Spleen (tissue), 7 donors: ENCODE measurements at regions not wholly inside any gene's neighbourhood (a gene's known extent, or its start where the extent isn't known, plus 50 kb on each side); places are given as distances from the start of the nearest gene placed in this dataset.

Experiments used
- POLR2A ChIP-seq, 3 donors: fragments of 450-650 bp; IDR thresholded peaks; one replicate each; pipeline ENCODE4 v1.5.1; 2017; ENCODE audit warnings: antibody characterized with exemption in 3 of 3, mild to moderate bottlenecking in 1 of 3
- POLR2AphosphoS5 ChIP-seq, 3 donors: sonication (generic); formaldehyde crosslinking; IDR thresholded peaks; one replicate each; pipeline ENCODE4 v1.5.1; 2017; ENCODE audit warnings: antibody characterized with exemption in 3 of 3
- TF ChIP-seq, protein P1 (sequence below), 11 experiments: fragments of 200-600 bp in 7 of 11; fragments of 450-650 bp in 4 of 11; sonication (generic) in 4 of 11; IDR thresholded peaks in 8 of 11; conservative IDR thresholded peaks in 3 of 11; 1 replicate in 7 of 11; 2 replicates in 4 of 11; pipeline versions ENCODE4 v1.4.0 to v1.8.0; 2016 to 2021; ENCODE audit warnings: antibody characterized with exemption in 11 of 11, inconsistent platforms in 4 of 11, mild to moderate bottlenecking in 1 of 11
- donor health status: DM: no; HTN: no; CAD: no; lungs with moderate emphysema.
- donor health status: DM: no; HTN: no; CAD: no.
- donor health status: DM: no; HTN: no; CAD: no.

DNA sequence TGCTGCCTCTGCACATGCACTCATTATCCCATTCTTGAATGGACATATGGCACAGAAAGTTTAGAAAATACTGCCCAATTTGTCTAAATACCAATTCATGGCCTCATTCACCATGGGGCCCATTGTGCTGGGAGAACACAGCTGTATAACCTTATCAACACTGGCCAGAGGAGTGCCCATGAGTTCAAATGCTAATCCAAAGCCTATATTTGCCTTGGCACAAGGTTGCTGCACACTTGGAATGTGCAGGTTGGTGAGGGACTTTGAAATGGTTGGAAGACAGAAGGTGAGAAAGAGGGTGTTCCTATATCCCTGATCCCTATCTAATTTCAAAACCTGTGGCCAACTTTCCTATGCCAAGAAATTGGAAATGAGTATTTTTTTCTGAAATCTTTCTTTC, 693.9 kb upstream of the ID2 start:
- TF ChIP-seq POLR2A (IDR thresholded peaks at IDR 0.05) (no peak), POLR2AphosphoS5 (IDR thresholded peaks at IDR 0.05) (no peak)
- TF ChIP-seq, protein P1, sequence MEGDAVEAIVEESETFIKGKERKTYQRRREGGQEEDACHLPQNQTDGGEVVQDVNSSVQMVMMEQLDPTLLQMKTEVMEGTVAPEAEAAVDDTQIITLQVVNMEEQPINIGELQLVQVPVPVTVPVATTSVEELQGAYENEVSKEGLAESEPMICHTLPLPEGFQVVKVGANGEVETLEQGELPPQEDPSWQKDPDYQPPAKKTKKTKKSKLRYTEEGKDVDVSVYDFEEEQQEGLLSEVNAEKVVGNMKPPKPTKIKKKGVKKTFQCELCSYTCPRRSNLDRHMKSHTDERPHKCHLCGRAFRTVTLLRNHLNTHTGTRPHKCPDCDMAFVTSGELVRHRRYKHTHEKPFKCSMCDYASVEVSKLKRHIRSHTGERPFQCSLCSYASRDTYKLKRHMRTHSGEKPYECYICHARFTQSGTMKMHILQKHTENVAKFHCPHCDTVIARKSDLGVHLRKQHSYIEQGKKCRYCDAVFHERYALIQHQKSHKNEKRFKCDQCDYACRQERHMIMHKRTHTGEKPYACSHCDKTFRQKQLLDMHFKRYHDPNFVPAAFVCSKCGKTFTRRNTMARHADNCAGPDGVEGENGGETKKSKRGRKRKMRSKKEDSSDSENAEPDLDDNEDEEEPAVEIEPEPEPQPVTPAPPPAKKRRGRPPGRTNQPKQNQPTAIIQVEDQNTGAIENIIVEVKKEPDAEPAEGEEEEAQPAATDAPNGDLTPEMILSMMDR (IDR thresholded peaks at IDR 0.05 in 8 of 11, conservative IDR thresholded peaks at IDR 0.05 in 3 of 11): no peak
